ENCODE measurements at regions not wholly inside any gene's neighbourhood (a gene's known extent, or its start where the extent isn't known, plus 50 kb on each side); places are given as distances from the start of the nearest gene placed in this dataset.

- no peak for TF ChIP-seq CTCF (IDR thresholded peaks at IDR 0.05)
- H3K27me3 Mint-ChIP-seq (ENCODE audit: unreplicated experiment): no peaks in the 10 kb centered on the region
- no peak for DNase-seq (ENCODE audit: extremely low spot score, unreplicated experiment)
- no peaks in the 10 kb centered on the region for H3K4me1 Mint-ChIP-seq (ENCODE audit: unreplicated experiment)
- H3K9me3 Mint-ChIP-seq (ENCODE audit: unreplicated experiment): no peaks in the 10 kb centered on the region
- H3K27ac Mint-ChIP-seq (ENCODE audit: unreplicated experiment): no peak overlapping the region
- no peak overlapping the region for H3K4me3 Mint-ChIP-seq (ENCODE audit: unreplicated experiment)
- H3K36me3 Mint-ChIP-seq (ENCODE audit: unreplicated experiment): peaks cover 2% of the 10 kb centered on the region
These were observed 143.8 kb downstream of the CEP135 start for GRCh38 chr4:56092540-56092939.

DNA sequence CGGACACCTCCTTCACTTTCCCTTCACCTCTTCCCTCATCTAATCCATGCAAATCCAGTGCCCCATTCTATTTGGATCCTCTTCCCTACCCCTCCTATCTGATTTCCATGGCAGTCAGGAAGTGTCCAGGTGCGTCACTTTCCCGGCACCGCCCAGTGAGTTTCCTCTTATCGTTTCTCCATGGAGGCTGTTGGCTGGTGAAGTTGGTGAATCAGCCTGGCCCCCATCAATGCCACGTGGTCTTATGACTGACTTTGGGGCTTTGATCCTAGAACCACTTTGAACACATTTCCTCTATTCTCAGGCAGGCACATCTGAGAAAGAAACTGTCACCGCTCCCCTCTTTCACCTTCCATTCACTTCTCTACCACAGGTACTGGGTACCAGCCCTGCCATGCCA lies 137.8 kb downstream of the CEP135 start:
- H3K27ac Mint-ChIP-seq (ENCODE audit: unreplicated experiment): no peak overlapping the region
- no peak for TF ChIP-seq CTCF (IDR thresholded peaks at IDR 0.05)
- H3K4me1 Mint-ChIP-seq (ENCODE audit: unreplicated experiment): no peaks in the 10 kb centered on the region
- H3K9me3 Mint-ChIP-seq (ENCODE audit: unreplicated experiment): no peaks in the 10 kb centered on the region
- no peak for DNase-seq (ENCODE audit: extremely low spot score, unreplicated experiment)
- H3K27me3 Mint-ChIP-seq (ENCODE audit: unreplicated experiment): no peaks in the 10 kb centered on the region
- H3K36me3 Mint-ChIP-seq (ENCODE audit: unreplicated experiment): peaks cover 2% of the 10 kb centered on the region
- H3K4me3 Mint-ChIP-seq (ENCODE audit: unreplicated experiment): no peak overlapping the region

DNA sequence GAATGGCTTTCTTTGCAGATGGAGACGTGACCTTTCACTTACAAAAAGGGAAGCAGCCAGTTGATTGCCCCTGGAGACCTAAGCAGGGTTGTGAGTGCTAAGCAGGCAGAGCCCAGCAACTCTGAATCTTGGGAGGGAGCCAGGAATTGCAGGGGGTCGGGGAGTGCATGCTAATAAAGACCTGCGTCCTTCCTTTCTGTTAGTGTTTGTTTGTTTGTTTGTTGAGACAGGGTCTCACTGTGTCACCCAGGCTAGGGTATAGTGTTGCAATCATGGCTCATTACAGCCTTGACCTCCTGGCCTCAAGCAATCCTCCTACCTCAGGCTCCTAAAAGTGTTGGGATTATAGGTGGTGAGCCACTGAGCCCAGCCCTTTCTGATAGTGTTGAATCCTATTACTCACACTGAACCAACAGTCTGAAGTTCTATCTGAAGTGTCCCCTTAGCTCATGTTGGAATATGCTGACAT lies 137.4 kb downstream of the CEP135 start:
- no peaks in the 10 kb centered on the region for H3K4me1 Mint-ChIP-seq (ENCODE audit: unreplicated experiment)
- no peak for DNase-seq (ENCODE audit: extremely low spot score, unreplicated experiment)

DNA sequence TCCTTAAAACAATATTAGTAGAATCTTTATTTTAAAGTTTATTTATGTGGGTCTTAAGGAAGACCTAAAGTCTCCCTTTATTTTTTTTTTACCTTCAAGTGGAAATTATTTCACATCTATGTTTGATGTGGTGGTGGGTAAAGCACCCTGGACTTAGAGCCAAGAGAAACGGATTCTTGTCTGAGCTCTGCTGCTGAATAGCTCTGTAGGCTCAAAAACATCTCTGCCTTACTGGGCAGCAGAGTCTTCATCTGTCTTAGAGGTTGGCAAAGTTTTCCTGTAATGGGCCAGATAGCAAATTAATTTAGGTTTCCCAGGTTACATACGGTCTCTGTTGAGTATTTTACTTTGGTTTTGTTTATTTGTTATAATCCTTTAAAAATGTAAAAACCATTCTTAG lies 136.5 kb downstream of the CEP135 start:
- Mint-ChIP-seq H3K27ac (ENCODE audit: unreplicated experiment) (no peak overlapping the region), H3K27me3 (ENCODE audit: unreplicated experiment) (no peaks in the 10 kb centered on the region), H3K9me3 (ENCODE audit: unreplicated experiment) (no peaks in the 10 kb centered on the region), H3K4me1 (ENCODE audit: unreplicated experiment) (peaks cover 2% of the 10 kb centered on the region), H3K4me3 (ENCODE audit: unreplicated experiment) (no peak overlapping the region), H3K36me3 (ENCODE audit: unreplicated experiment) (peaks cover 2% of the 10 kb centered on the region)
- no peak for DNase-seq (ENCODE audit: extremely low spot score, unreplicated experiment)
- no peak for TF ChIP-seq CTCF (IDR thresholded peaks at IDR 0.05)

More for the DNA sequence above, 137.4 kb downstream of the CEP135 start:
- no peak for TF ChIP-seq CTCF (IDR thresholded peaks at IDR 0.05)
- no peak overlapping the region for H3K27ac Mint-ChIP-seq (ENCODE audit: unreplicated experiment)
- H3K36me3 Mint-ChIP-seq (ENCODE audit: unreplicated experiment): peaks cover 2% of the 10 kb centered on the region
- no peaks in the 10 kb centered on the region for H3K9me3 Mint-ChIP-seq (ENCODE audit: unreplicated experiment)
- no peaks in the 10 kb centered on the region for H3K27me3 Mint-ChIP-seq (ENCODE audit: unreplicated experiment)
- H3K4me3 Mint-ChIP-seq (ENCODE audit: unreplicated experiment): no peak overlapping the region

- peaks cover 2% of the 10 kb centered on the region for H3K36me3 Mint-ChIP-seq (ENCODE audit: unreplicated experiment)
- no peak overlapping the region for H3K27ac Mint-ChIP-seq (ENCODE audit: unreplicated experiment)
- H3K9me3 Mint-ChIP-seq (ENCODE audit: unreplicated experiment): no peaks in the 10 kb centered on the region
- H3K27me3 Mint-ChIP-seq (ENCODE audit: unreplicated experiment): no peaks in the 10 kb centered on the region
- peaks cover 5% of the 10 kb centered on the region for H3K4me1 Mint-ChIP-seq (ENCODE audit: unreplicated experiment)
- no peak overlapping the region for H3K4me3 Mint-ChIP-seq (ENCODE audit: unreplicated experiment)
- TF ChIP-seq CTCF (IDR thresholded peaks at IDR 0.05): no peak
- no peak for DNase-seq (ENCODE audit: extremely low spot score, unreplicated experiment)
These were observed 136.1 kb downstream of the CEP135 start for GRCh38 chr4:56084851-56085250.

Data from osteocyte (in vitro differentiated cells).